PC-9 (cell line): ENCODE measurements at regions not wholly inside any gene's neighbourhood (a gene's known extent, or its start where the extent isn't known, plus 50 kb on each side); places are given as distances from the start of the nearest gene placed in this dataset.

Source experiments
- BruUV-seq: library from RNA; stranded (reverse); fragments of 400-500 nt; replicated peaks from 2 replicates; lab custom pipeline; 2021; lab: Mats Ljungman, UMichigan
- CTCF ChIA-PET: fragments of 300-600 bp; sonication (Branson Sonifier 250); formaldehyde crosslinking; loops from one replicate; lab custom pipeline; 2022; ENCODE audit warnings: antibody characterized with exemption; lab: Charles Lee
- POLR2A ChIA-PET: fragments of 300-600 bp; sonication (Branson Sonifier 250); formaldehyde crosslinking; loops from one replicate; lab custom pipeline; 2022; ENCODE audit warnings: antibody characterized with exemption; ENCODE audit not compliant: unreplicated experiment; lab: Charles Lee
- DNase-seq, 2 experiments: peaks; one replicate each; pipeline versions ENCODE4 v3.0.0 to v3.0.0-alpha.2; 2015 to 2022; ENCODE audit warnings: mixed read lengths in 1 of 2
- H2AFZ ChIP-seq: fragments of 200-600 bp; sonication (generic); 2 replicates; pipeline ENCODE4 v1.8.1; 2017; ENCODE audit warnings: antibody characterized with exemption
- H3F3A ChIP-seq: fragments of 200-600 bp; sonication (generic); 2 replicates; pipeline ENCODE4 v1.8.1; 2017; ENCODE audit warnings: antibody characterized with exemption, mild to moderate bottlenecking, low read depth; ENCODE audit not compliant: insufficient read depth
- H3K27ac ChIP-seq: fragments of 200-600 bp; sonication (generic); 2 replicates; pipeline ENCODE4 v1.6.1; 2016; ENCODE audit warnings: mixed run types
- H3K27me3 ChIP-seq: fragments of 200-600 bp; sonication (generic); 2 replicates; pipeline ENCODE4 v1.6.1; 2016; ENCODE audit warnings: low read depth, mixed run types; ENCODE audit not compliant: insufficient read depth
- H3K36me3 ChIP-seq: fragments of 200-600 bp; sonication (generic); 2 replicates; pipeline ENCODE4 v1.6.1; 2016; ENCODE audit warnings: low read depth, mixed run types
- H3K4me1 ChIP-seq: fragments of 200-600 bp; sonication (generic); replicated peaks from 2 replicates; pipeline ENCODE4 v1.6.1; 2016; ENCODE audit warnings: mixed run types; ENCODE audit not compliant: insufficient read depth
- H3K4me2 ChIP-seq: fragments of 200-600 bp; sonication (generic); 2 replicates; pipeline ENCODE4 v1.6.1; 2017; ENCODE audit warnings: mixed run types
- H3K4me3 ChIP-seq: fragments of 200-600 bp; sonication (generic); 2 replicates; pipeline ENCODE4 v1.6.1; 2016; ENCODE audit warnings: mixed run types
- H3K79me2 ChIP-seq: fragments of 200-600 bp; sonication (generic); 2 replicates; pipeline ENCODE4 v1.6.1; 2017; ENCODE audit warnings: low read depth, mixed run types
- H3K9me2 ChIP-seq: fragments of 200-600 bp; sonication (generic); 2 replicates; pipeline ENCODE4 v1.8.1; 2017; ENCODE audit warnings: mild to moderate bottlenecking; ENCODE audit not compliant: insufficient read depth
- H3K9me3 ChIP-seq: fragments of 200-600 bp; sonication (generic); 2 replicates; pipeline ENCODE4 v1.8.1; 2016; ENCODE audit warnings: low read depth; ENCODE audit not compliant: insufficient read depth
- H4K20me1 ChIP-seq: fragments of 200-600 bp; sonication (generic); 2 replicates; pipeline ENCODE4 v1.8.1; 2017; ENCODE audit not compliant: insufficient read depth
- CTCF ChIP-seq: fragments of 200-600 bp; sonication (generic); conservative IDR thresholded peaks from 2 replicates; pipeline ENCODE4 v1.6.1; 2017; ENCODE audit warnings: mixed run types, antibody characterized with exemption, mild to moderate bottlenecking, moderate library complexity
- EZH2 ChIP-seq: fragments of 200-600 bp; sonication (generic); IDR thresholded peaks from 2 replicates; pipeline ENCODE4 v1.8.0; 2017; ENCODE audit warnings: antibody characterized with exemption, low read depth
- intact Hi-C: fragments of 100-400 bp; cut with micrococcal nuclease; formaldehyde crosslinking; loops from one replicate; pipeline ENCODE4 v1.10.0; 2022; ENCODE audit not compliant: unreplicated experiment

- Histone ChIP-seq H4K20me1 (no peaks in the 10 kb centered on the region), H3K27me3 (no peaks in the 10 kb centered on the region), H3K79me2 (no peaks in the 10 kb centered on the region), H3F3A (no peaks in the 10 kb centered on the region), H3K27ac (no peak overlapping the region), H3K9me2 (no peaks in the 10 kb centered on the region), H2AFZ (0 out of 2 replicates have a peak overlapping the region, but pooled peaks have one; percentile 41), H3K4me2 (no peak overlapping the region), H3K4me1 (no peaks in the 10 kb centered on the region), H3K36me3 (no peaks in the 10 kb centered on the region), H3K9me3 (no peaks in the 10 kb centered on the region), H3K4me3 (no peak overlapping the region)
- POLR2A ChIA-PET: no interaction called here
- BruUV-seq: no TSS peak
- peak in 1 of 2 experiments; percentile 25 for DNase-seq
- intact Hi-C loops: no loop called here
- CTCF ChIA-PET: interaction anchor here (0.5 kb wide), 1 partner anchor 626 kb away, joined by 6 read pairs; no protein-coding TSS in a partner anchor
- TF ChIP-seq CTCF (no peak), EZH2 (no peak)
Observed at GRCh38 chr11:32023370-32024305, 67.2 kb upstream of the RCN1 start.

GRCh38 chr11:32018672-32019071 is 72.2 kb upstream of the RCN1 start:
- no TSS peak for BruUV-seq
- Histone ChIP-seq H3K9me2 (no peaks in the 10 kb centered on the region), H3K27me3 (peaks cover 9% of the 10 kb centered on the region; the same call in 1 of the 2 replicates), H3K27ac (no peak overlapping the region), H4K20me1 (no peaks in the 10 kb centered on the region), H3K9me3 (no peaks in the 10 kb centered on the region), H3K4me3 (no peak overlapping the region), H3K36me3 (no peaks in the 10 kb centered on the region), H3F3A (no peaks in the 10 kb centered on the region), H3K4me2 (no peak overlapping the region), H3K4me1 (no peaks in the 10 kb centered on the region), H2AFZ (no peak overlapping the region), H3K79me2 (no peaks in the 10 kb centered on the region)
- ChIA-PET CTCF (interaction anchor here (1.0 kb wide), 1 partner anchor 33 kb away, joined by 3 read pairs; no protein-coding TSS in a partner anchor), POLR2A (no interaction called here)
- no peak for DNase-seq
- TF ChIP-seq CTCF (no peak), EZH2 (no peak)
- intact Hi-C loops: no loop called here

GRCh38 chr11:32016111-32016510 is 74.8 kb upstream of the RCN1 start:
- H3K36me3 ChIP-seq: no peaks in the 10 kb centered on the region
- H3K4me2 ChIP-seq: no peak overlapping the region
- H3K4me1 ChIP-seq: no peaks in the 10 kb centered on the region
- BruUV-seq: no TSS peak
- H3F3A ChIP-seq: no peaks in the 10 kb centered on the region
- DNase-seq: no peak
- CTCF ChIA-PET: interaction anchor here (0.6 kb wide), 1 partner anchor 143 kb away, joined by 5 read pairs; no protein-coding TSS in a partner anchor
- H3K9me2 ChIP-seq: no peaks in the 10 kb centered on the region
- no peaks in the 10 kb centered on the region for H4K20me1 ChIP-seq
- H3K9me3 ChIP-seq: no peaks in the 10 kb centered on the region
- no peak overlapping the region for H3K4me3 ChIP-seq
- intact Hi-C loops: no loop called here
- H3K79me2 ChIP-seq: no peaks in the 10 kb centered on the region
- POLR2A ChIA-PET: no interaction called here
- H3K27me3 ChIP-seq: peaks cover 29% of the 10 kb centered on the region
- H3K27ac ChIP-seq: no peak overlapping the region
- no peak for TF ChIP-seq CTCF
- no peak for TF ChIP-seq EZH2
- no peak overlapping the region for H2AFZ ChIP-seq
